HG02852 (cell line): ENCODE measurements at regions not wholly inside any gene's neighbourhood (a gene's known extent, or its start where the extent isn't known, plus 50 kb on each side); places are given as distances from the start of the nearest gene placed in this dataset.

Source experiments
- ATAC-seq: cut with Tn5 transposase; IDR thresholded peaks from one replicate; pipeline ENCODE4 v1.9.1; 2021; ENCODE audit warnings: mild to moderate bottlenecking, moderate library complexity; ENCODE audit not compliant: unreplicated experiment

DNA sequence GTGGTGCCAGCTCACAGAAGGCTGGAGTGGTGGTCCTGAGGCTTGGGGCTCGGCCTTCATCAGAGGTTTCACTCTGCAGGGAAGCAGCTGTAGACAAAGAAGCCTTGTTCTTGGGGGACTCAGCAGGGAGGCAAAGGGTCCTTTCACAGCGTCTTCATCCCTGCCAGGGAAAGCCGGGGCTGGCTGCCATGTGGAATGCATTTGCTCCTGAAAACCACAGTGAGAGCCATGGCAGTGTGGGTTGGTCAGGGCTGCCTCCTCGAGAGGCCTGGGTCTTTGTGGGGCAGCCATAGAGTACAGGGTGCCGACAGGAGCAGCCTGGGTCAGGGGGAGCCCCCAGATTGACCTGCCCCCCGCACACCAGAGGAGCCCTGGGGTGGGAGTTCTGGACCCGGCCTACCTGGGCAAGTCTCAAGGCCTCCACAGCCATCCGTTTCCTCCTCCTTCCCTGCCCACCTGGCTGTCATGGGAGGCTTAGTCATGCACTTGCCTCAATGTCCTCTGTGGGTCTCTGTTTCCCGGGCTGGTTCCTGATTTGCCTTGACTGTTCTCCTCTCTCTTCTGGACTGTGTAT, 144.0 kb downstream of the CDC5L start:
- ATAC-seq: no peak

DNA sequence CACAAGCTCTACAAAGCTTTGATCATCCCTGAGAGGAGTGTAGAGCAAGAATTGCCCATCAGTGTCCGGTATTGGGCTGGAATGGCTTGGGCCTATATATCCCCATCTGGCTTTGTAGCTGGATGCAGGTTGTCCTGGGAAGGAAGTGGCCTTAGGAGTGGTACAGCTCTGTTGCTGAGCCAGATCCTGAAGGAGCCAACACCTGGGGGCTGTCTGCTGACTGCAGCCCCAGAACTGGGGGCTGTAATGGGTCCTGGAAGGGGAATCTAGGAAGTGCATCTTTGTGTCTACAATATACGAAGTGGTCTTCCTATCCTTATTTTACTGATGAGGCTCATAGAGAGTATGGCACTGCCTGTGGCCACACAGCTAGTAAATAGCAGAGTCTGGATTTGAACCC, 145.9 kb downstream of the CDC5L start:
- ATAC-seq: no peak

DNA sequence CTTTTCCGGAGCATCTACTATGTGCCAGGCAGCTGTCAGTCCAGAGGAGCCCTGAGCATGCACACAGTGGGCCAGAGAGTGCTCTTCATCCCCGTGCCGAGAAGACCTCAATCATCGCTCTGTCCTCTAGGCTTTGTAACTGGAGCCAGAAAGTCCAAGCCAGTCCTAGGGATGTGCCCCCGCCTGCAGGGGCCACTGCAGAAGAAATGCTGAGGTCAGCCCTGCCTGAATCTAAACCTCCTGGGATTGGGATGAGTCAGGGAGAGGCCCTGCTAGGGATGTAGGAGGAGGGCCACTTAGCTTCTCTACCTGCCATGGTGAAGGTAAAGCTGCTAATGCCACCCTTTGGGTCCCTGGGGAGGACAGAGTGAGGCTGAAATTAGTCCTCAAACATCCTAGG, 146.8 kb downstream of the CDC5L start:
- no peak for ATAC-seq

DNA sequence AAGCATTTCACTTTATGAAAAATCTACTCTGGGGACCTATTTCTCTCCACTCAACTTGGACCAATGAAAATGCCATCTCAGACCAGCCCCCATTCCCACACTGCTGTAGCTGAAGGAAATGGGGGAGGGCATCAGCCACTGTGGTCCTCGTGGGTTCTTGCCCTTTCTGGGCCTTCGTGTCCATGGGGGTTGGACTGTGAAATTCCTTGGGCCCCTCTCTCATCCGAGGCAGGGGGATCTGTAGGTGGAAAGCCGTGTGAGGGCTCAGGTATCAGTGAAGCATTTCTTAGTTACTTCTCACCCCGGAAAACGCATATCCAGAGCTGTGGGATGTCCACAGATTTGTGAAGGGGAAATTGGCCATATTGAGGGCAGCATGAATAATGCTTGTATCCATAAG, 147.9 kb downstream of the CDC5L start:
- no peak for ATAC-seq

DNA sequence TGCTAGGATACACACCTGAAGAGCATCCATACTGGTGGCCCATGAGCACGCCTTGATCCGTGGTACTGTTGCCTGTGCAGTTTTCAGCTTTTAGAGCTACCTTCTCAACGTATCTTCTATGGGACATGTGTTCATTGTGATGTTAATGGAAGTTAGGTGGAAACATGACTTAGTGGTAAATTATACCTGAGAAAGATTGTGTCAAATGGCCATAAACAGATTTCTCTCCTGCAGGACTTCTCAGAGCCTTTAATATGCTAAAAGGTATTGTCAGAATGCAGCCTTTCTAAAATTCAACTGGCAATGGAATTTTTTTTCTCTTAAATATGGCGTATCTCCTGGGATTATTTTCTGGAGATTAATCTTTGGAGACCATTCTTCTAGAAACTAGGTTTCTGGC, 148.5 kb downstream of the CDC5L start:
- ATAC-seq: no peak

DNA sequence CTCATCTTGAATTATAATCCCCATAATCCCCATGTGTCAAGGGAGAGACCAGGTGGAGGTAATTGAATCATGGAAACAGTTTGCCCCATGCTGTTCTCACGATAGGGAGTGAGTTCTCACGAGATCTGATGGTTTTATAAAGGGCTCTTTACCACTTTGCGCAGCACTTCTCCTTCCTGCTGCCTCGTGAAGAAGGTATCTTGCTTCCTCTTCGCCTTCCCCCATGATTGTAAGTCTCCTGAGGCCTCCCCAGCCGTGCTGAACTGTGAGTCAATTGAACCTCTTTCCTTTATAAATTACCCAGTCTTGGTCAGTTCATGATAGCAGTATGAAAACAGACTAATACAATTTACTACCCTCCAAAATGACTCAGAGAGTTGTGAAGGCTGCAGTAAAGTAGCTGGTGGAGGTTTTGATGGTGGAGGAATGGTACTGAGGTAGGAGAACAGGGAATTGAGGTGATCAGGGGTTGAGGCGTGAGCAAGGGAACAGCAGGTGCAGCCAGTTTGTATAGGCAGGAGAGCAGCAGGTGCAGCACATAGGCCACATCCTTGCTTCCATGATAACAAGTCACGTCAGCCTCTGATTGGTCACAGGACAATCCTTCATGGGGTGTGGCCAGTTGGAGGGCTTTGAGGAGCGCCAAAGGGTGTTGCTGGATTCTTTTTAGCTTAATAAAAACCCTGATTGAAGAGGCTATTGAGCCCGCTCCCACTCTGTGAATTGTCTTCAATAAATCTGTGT, 150.0 kb downstream of the CDC5L start:
- no peak for ATAC-seq

DNA sequence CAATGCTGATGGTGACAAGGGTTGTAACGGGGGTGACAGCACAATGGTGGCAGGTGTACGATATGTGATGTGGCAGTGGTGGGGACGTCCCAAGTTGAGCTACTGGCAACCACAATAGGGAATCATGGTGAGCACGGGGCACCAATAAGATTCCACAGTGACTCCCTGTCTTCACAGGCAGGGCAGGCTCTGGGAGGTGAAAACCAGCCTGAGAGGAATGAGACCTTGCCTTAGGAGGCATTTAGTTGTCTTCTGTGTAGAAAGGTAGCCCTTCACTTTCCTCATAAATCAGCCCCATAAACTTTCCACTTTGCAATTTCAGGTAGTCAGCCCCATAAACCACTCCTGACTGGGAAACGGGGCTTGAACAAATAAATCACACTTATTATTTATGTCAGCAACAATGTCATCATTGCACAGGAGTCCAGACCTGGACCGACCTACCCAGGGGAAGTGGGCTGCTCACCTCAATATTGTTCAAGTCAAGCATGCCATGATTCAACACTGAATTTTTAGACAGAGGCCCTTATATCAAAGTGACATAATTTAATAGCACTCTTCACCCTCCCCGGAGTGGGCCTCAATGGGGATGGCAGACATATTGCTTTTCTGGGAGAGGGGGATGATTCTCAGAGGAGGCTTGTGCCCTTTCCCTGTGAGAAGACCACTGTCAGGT, 150.8 kb downstream of the CDC5L start:
- no peak for ATAC-seq

DNA sequence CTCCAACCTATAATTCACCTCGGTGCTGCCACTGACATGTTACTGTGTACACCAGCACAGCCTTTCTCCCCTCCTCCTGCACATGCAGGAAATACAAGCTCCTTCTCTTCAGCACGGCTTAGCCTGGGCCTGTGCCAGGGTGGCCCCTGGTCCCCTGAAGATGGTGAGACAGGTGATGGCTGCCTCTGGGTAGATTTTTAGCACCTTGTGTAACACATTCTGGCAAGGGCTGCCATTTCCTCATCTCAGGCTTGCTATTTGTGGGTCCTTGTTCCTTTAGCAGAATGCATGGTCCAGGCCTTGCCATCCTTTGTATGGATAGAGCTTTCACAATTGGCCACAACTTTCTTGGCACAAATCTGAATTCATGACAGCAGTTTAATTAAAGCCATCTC, 151.3 kb downstream of the CDC5L start:
- no peak for ATAC-seq

DNA sequence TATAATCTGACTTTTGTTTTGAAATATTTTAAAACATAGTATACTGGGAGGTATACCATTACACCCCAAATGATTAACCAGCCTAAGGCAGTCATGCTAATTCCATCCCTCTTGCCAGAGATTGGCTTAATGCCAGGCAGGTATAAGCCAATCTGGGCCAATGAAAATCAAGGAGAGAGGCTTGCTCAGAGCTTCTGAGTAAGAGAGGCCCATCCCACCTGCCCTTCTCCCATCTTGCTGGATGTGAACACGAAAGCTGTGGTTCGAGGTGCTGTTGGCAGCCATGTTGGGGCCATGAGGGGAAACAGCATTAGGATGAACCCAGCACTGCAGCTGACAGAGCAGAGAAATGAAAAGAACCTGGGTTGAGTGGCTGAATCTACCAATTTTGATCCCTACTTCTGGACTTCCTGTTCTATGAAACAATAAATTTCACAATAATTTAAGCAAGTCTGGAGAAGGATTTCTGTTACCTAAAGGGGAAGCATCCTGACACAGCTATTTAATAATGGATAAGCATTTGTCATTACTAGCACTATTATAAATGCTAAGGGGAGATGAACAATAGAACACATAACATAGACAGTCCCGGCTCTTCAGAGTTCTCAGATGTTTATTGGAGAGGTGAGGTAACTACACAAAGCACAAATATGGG, 152.3 kb downstream of the CDC5L start:
- no peak for ATAC-seq

DNA sequence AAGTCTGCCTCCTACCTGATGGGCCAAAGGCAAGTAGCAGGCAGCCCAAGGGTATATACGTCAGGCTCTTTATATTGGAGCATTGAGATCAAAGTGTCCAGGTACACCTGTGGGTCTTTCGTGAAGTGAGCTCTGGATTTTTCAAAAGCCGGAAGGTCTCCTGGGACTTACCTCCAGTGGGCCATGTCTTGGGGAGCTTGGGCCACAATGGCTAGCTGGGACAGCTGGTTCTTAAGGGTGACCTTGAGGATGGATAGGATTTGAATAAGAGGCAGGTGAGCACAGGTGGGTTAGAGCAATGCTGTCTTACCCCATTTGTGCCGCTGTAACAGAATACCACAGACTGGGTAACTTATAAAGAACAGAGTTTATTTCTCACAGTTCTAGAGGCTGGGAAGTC, 153.4 kb downstream of the CDC5L start:
- ATAC-seq: no peak

DNA sequence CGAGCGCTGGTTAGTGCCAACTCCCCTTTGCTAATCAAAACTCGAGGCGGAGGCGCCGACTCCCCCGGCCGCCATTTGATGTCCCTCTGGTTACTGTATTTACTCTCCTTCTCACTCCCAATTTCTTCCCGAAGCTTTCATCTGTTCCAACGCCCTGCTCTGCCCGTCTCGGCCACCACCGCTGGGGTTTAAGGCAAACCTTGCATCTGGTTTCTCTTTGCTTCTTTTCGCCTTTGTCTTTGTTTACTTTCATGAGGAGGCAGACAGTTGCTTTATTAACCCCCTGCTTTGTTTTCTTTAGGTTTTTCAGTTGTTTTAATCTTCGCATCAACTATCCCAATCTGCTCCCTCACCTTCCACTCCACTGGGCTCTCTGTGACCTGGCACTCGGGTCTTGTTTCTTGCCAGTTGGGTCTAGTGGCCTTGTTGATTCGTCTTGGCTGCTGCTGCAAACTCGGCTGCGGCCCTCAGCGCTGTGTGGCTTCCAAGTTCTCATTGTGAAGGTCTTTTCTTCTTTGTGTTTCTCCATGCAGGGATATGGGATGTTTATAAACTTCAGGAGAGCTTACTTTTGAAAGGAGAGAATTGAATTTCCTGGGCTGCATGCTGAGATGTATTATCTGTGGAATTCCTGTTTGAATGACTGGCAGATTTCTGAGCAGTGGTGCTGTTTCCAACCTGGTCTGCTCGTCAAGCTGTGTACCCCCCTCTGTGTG, 155.1 kb downstream of the CDC5L start:
- no peak for ATAC-seq

DNA sequence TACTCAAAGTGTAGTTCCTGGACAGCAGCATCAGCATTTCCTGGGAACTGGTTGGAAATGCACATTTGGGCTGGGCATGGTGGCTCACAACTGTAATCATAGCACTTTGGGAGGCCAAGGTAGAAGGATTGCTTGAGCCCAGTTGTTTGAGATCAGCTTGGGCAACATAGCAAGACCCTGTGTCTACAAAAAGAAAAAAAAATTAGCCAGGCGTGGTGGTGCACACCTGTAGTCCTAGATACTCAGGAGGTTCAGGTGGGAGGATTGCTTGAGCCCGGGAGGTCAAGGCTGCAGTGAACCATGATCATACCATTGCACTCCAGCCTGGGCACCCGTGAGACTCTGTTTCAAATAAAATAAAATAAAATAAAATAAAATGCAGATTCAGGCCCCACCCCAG, 156.2 kb downstream of the CDC5L start:
- no peak for ATAC-seq

DNA sequence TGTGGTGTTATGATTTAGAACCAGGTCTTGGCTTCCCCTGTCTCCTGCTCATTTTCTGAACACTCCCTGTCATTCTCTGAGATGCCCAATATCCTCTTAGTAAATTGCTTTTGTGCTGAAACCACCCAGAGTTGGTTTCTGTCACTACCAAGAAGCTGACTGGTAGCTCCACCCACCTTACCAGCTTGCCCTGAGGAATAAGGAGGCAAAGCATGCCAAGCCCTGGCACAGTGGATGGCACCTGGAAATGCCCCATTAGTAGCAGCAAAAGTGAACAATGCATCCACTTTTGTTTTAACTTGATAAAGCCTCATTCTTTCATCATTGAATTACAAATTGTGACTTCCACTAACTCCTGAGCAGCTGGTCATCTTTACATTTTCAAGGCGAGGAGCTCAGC, 157.7 kb downstream of the CDC5L start:
- no peak for ATAC-seq

DNA sequence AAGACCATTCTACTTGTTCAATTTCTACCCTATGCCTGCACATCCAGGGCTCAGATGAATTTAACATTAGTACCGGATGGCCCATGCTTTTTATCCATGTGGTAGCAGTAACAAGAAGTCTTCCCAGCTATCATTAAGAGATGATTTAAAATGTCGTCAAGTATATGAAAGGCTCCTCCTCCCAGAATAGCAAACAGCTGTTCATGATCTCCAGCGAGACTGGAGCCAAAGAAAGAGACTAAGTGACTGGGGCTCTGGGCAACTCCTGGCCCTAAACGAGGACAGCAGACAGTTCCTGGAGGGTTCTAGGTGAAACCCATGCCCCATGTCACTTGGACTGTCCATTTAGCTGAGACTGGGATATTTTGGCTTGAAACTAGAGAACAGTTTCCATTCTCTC, 160.8 kb downstream of the CDC5L start:
- ATAC-seq: no peak

DNA sequence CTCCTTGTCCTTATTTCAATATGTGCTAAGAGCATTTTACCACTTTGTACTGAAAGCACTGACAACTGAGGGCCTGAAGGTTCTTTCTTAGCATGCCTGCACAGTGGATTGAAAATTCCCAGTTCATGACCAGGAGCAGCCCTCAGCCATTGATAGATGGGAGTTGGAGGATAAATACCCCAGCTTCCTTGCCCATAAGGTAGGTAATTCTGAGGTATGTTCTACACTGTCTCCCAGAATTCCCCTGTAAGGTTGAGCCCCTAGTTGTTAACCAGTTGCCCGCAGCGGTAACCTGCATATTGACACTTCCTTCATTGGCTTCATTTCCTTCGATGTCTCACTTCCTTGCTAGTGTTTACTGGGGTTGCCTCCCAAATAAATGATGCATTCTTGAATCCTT, 162.0 kb downstream of the CDC5L start:
- no peak for ATAC-seq

DNA sequence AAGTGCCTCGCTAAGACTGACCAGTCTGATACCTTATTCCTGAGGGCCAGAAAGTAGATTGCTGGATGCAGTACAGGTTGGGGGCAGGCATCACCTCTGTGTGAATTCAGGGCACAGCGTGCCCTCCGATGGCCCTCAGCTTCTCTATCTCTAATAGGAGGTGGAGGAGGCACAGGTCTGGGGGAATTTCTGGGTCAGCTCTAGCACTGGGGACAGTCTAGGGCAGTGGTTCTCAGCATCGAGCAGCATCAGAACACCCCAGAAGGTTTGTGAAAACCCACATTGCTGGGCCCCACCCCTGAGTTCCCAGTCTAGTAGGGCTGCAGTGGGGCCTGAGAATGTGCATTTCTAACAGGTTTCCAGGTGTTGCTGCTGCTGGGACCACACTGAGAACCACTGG, 166.7 kb downstream of the CDC5L start:
- ATAC-seq: no peak

DNA sequence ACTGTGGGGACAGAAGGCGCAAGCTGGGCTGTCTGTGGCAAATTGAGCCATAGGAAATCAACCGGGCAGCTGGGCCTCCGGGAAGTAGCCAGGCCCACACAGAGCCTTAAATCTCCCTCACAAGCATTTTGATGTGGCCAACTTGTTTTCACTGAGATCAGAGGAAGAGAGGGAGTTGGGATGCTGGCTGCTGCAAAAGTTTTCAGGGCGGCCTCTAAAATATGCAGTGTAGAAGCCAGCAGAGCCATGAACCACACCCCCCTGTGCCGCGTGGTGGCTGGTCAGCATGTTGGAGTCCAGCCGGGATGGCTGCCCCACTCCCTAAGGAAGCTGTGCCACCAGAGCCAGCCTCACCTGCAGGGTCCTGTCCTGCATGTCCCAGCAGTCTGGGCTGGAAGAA, 167.4 kb downstream of the CDC5L start:
- ATAC-seq: no peak

DNA sequence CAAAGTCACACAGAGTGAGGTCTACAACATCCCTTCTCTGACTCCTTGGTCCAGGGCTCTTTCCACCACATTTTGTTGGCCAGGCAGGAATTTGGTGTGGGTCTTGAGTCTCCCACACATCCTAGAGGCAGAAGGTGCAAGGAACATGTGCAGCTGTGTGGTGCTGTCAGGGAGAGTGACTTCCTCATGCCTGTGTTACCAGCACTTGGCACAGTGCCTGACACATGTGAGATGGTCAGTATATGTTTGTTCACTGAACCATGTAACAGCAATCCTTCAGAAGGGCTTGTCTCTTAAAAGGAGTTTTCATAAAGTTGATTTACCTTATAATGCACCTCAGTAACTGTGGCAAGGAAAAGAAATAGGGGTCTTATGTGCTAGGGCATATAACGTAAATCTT, 168.5 kb downstream of the CDC5L start:
- no peak for ATAC-seq

DNA sequence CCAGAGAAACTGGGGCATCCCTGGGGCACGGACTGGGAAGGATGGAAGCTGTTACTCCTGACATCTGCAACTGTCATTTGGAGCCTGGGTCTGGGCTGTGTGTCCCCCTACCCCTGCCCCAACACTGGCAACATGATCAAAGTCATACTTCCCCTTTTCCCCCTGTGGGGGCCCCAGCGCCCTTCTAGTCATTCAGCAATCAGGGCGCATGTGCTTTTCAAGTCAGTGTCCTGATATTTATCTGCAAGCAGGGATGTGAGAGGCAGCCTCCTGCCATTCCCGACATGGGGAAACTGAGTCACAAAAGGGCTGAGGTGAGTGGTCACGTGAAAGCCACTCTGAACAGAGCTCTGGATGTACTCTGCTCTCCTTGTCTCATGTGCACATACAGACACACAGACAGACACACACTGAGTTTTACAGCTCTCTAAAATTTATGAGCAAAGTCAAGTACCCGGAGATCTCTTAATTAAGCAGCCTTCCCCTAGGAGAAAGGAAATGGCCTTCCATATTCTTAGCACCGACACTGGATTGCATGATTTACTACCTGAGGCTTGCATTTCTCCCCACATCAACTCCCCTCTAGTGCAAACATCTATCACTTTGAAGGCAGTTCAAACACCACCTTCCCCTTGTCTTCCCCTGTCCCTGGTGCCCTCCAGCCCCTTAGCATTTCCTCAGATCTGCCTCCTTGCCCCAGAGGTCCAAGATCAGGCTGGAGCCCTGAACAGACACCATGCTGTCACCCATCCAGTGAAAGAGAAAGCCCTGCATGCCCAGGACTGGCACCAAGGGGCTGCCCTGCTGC, 170.7 kb downstream of the CDC5L start:
- ATAC-seq: no peak

DNA sequence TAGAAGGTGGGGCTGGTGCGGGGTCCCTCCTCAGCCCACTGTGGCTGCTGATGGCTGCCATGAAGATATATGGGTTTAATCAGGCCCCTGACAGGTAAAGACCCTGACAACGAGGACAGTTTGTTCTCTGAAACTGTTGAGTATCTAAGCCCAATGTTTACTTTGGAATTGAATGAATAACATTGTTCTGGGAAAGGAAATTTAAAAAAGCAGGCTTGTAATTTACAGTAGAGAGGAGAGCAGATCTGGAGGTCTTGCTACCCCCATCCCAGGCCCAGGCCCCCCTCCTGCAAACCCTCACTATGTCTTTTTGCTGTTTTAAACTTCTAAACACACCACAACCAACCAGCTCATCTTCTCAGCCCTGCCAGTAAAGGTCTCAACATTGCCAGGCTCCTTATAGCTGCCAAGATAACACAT, 171.3 kb downstream of the CDC5L start:
- no peak for ATAC-seq
